ENCODE measurements at regions not wholly inside any gene's neighbourhood (a gene's known extent, or its start where the extent isn't known, plus 50 kb on each side); places are given as distances from the start of the nearest gene placed in this dataset.
"Not testable (repeated sequence)": the region's sequence is repeated elsewhere in the genome, so short reads cannot be mapped to it uniquely, and the experiment has no call there.

DNA sequence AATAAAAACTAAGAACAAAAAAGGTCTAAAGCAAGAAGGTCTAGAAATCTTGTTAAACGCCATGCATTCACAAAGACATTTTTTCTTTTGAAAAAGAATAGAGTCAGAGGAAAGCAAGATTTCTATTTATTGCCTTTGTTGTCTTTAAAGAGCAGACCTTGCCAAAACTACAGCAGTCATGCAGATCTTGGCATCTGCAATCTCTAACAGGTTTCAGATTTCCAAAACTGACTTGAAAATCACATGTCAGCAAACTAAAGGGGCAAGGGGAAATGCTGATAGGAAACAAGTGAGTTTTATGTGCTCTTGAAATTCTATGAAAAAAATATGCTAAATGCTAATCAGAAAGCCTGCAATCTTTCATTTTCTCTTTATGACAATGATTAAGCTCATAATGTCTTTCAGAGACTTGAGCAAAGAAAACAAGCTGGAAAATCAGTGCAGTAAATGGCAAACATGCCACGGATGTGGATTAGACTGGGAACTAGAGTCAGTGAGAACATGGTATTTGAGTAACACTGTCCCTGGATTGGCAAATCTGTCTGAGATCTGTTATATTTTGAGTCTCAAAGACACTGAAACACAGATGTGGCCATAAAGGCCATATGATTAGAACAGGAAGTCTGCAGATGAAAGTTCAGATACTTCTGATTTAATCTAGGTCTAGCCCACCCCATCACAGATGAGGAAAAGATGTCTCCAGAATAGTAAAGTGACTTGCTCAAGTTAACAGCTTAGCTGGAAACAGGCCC lies 361.4 kb upstream of the RPS23 start:
- no peak for DNase-seq

DNA sequence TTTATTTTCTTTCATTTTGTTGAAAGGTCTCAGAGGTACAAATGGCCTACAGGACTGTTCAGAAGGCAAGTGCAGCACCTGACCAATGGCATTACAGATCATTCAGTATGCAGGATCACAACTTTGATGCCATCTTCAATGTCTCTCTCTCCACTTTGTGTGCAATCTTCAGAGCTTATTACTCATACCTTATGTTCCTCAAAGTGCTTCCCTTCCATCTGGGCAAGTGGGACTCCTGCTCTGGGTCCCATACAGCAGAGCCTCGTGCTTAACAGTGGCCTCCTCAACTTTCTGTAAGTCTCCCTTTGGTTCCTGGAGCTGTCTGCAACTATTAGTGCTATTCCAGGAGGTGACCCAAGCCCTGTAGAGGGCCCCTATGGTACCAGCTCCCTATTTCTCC lies 358.4 kb upstream of the RPS23 start:
- DNase-seq = no peak

DNA sequence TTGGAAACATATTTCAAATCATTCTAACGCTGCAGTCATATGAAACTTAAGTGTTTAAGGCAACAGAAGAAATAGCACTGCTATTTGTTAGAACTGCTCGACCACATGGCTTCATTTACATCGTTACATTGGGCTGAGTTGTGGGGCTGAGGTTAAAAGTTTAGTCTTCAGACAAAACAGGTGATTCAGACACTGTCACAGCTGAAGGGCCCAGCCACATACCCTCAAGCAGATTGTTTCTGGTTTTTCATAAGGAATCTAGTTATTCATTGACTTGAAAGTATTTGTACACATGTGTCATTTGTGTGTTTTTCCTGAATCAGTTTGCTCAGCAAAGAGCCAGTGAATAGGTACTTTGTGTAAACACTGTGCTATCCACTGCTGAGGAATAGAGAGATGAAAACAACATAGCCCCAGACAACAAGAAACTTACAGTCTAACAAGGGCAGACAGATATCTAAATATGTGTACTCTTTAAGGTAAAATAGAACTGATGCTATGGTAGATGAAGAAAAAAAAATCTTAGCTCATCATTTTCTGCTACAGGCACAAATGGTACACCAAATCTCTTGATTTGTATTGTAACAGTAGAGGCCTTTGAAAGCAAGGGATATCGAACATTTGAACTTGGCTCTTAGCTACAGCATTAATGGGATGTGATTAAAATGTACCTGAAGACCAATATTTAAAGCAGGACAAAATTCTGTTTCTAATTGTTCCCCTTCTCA lies 357.6 kb upstream of the RPS23 start:
- no peak for DNase-seq

DNA sequence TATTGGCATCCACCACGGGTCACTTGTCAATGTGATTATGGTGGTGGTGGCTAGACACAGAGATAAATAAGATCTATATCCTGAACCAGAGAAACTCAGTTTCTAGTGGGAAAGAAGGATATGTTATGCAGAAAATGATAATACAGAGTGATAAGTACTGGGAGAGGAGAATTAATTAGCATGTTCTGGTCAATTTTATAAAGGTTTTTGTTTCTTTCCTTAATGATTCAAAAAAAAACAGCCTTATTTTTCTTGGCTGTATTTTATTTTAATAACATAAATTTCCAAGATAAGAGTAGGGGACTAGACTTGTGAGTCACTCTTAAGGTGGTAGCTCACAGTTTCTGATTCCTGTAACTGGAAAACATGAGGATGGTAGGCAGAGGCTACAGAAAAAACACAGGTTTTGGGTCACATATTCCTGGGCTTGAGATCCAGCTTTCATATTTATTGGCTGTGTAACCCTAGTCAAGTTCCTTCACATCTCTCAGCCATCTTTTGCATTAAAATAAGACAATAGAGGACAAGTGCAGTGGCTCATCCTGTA lies 350.3 kb upstream of the RPS23 start:
- no peak for DNase-seq

DNA sequence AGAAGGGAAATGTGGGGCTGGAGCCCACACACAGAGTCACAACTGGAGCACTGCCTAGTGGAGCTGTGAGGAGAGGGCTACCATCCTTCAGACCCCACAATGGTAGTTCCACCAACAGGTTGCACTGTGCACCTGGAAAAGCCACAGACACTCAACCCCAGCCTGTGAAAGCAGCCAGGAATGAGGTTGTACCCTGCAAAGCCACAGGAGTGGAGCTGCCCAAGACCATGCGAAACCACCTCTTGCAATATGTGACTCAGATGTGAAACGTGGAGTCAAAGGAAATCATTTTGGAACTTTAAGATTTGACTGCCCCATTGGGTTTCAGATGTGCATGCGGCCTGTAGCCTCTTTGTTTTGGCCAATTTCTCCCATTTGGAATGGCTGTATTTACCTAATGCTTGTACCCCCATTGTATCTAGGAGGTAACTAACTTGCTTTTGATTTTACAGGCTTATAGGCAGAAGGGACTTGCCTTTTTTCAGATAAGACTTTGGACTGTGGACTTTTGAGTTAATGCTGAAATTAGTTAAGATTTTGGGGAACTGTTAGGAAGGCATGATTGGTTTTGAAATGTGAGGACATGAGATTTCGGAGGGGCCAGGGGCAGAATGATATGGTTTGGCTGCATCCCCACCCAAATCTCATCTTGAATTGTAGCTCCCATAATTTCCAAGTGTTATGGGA lies 348.9 kb upstream of the RPS23 start:
- DNase-seq = not testable (repeated sequence)

DNA sequence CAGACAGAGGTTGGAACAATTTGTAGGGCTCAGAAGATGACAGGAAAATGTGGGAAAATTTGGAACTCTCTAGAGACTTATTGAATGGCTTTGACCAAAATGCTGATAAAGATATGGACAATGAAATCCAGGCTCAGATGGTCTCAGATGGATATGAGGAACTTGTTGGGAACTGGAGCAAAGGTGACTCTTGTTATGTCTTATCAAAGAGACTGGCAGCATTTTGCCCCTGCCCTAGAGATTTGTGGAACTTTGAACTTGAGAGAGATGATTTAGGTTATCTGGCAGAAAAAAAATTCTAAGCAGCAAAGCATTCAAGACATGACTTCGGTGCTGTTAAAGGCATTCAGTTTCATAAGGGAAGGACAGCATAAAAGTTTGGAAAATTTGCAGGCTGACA lies 347.9 kb upstream of the RPS23 start:
- not testable (repeated sequence) for DNase-seq

DNA sequence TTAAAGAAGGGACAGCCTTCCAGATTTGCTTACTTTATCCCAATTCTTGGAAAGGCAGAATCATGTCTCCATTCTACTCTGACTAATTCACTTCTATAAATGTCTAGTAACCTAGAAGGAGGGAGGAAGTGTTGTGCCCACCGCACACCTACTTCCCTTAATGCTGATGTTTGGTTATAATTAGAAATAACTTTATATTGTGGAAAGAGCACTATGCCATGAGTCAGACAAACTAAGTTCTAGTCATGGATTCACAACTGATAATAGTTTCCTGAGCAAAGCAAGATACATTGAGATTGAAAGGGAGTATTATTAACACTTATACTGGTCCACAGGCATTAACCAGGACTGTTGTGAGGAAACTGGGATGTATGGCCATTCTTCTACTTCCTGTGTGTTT lies 345.9 kb upstream of the RPS23 start:
- no peak for DNase-seq

DNA sequence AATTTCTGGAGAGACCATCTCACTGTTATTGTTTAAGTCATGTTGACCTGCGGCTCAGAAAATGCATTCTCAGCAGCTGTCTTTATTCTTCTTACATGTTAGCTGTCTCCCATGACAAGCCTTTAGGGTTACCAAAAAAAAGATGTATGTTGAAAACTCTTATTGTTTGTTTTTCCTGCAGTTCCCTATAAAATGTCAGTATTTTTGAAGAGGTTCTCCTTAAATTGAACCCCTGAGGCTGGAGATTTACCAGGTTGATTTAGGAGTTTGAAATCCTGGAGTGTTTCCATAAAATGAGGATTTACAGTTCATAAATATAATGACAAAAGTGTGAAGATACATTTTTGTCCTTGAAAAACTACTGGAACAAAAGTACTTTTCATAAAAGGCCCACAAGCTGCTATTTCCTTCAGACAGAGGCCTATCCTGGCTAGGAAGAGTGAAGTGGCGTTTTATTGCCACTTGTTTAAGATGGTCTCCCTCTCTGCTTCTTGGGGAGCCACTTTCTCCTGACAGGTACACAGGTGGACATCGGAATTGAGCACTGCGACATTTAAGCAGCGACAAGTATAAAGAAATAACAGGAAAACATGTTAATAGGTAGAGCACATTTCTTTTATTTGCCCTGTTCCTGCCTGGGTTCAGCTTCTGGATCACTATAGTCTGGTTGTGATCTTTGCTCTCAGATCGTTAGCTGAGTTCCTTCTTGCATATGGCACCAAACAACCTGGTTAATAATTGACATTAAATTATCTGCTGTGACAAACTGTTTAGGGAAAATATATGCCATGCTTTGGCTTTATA lies 344.8 kb upstream of the RPS23 start:
- DNase-seq = no peak

DNA sequence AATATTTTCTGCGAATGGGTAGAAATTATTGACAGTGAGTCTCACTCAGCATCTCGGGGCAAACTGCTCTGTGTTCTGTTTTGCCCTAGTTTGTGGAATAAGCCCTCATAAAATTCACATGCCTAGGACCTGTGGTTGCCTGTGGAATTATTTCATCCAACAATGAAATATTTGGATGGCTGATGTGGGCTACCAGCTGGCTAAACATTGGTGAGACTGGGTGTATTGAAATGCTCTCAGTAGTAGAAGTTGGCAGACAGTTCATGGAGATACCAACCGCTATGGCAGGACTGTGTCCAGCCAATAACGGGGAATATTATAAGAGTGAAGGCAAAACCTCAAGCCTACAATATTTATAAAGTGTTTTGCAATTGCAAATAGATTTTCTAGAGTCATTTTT lies 344.1 kb upstream of the RPS23 start:
- DNase-seq = no peak

DNA sequence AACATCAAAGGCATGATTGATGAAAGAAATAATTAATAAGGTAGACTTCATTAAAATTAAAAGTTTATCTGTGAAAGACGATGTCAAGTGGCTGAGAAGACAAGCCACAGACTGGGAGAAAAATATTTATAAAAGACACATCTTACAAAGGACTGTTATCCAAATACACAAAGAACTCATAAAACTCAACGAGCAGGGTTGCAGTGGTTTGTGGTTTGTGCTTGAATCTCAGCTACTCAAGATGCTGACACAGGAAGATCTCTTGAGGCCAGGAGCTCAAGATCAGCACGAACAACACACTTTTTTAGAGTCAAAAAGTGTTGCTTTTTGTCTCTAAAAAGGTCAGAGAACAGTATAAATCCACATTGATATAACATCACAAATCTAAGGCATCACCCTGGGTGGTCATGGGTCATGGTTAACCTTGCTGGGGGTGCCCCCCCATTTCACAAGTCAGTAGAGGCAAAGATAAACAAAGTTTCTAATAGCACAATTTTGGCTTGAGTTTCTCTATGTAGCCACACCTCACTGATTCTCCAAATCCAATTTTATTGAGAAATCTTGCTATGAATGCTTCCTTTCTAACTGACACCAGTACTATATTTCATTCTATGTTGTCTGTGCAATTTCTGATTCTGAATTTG lies 342.9 kb upstream of the RPS23 start:
- no peak for DNase-seq

DNA sequence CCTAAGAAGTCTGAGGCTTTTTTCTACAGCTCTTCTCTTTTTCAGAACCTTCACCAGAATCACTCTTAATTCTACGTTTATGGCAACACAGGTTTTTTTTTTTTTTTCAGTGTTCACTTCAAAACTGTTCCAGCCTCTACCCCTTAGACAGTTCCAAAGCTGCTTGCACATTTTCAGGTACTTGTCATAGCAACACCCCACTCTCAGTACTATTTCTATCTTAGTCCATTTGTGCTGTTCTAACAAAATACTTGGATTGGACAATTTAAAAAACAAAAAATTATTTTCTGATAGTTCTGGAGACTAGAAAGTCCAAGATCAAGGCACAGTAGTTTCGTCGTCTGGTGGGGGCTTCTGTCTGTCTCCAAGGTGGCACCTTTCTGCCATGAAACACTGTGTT lies 340.9 kb upstream of the RPS23 start:
- no peak for DNase-seq

DNA sequence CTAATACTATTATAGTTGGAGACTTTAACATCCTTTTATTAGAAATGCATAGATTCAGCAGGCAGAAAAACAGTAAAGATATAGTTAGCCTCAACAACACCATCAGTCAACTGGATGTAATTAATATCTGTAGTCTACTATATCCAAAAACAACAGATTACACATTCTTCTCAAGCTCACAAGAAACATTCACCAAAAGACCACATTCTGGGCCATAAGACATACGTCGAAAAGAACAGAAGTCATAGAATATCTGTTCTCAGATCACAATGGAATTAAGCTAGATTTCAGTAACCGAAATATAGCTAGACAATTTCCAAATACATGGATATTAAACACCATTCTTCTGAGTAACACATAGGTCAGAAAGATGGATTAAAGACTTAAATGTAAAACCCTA lies 336.6 kb upstream of the RPS23 start:
- no peak for DNase-seq

DNA sequence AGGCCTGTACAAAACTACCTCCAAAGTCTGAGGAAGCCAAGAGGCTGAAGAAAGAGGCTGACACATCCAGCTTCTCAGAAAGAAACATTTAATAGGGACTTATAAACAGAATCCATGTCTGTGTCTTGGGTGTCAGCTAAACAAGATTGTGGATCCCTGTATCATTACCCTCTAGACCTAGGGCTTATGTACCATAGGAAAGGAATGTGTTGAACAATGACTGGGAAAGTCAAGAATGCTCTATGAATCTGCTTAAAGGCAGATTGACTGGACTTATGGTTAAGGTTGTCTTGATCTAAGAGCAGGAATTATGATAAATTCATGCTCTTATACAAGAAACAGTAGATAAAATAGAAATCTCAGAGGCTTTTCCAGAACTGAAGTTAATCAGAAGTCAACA lies 335.7 kb upstream of the RPS23 start:
- no peak for DNase-seq

DNA sequence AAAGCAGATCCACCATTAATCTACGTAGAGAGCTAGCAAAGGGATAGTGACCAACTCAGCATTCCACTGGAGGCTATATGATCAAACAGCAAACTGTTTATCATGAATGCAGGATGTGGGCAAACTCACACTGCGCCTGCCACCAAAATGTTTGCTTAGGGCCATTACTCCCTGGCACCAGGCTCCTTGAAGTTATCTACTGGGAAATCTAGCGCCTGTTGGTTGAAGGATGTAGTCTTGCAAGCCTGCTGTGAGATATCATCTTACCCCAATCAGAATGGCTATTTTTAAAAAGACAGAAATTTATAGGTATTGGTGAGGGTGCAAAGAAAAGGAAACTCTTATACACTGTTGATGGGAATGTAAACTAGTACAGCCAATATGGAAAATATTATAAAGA lies 332.5 kb upstream of the RPS23 start:
- DNase-seq = no peak

DNA sequence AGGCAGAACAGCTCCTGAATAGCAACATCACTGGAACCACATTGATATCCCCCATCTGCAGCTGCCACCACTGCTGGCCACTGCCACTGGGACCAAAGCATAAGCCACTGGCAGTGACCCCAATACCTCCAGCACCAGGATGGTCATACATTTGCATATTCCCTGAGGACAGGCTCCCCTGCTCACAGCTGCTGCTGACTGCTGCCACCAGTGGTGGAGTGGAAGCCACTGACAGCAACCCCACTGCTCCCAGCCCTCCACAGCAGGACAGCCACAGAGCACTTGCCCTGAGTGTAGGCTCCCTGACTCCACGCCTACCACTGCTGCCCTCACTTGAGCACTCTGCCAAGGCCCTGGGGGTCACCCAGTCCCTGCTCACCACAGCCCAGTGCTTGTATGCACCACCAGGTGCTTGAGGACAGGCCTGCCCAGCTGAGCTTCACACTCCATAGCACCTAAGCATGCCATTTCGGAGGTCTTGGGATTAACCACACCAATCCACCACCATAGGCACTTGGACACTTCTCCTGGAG lies 327.4 kb upstream of the RPS23 start:
- DNase-seq = no peak

DNA sequence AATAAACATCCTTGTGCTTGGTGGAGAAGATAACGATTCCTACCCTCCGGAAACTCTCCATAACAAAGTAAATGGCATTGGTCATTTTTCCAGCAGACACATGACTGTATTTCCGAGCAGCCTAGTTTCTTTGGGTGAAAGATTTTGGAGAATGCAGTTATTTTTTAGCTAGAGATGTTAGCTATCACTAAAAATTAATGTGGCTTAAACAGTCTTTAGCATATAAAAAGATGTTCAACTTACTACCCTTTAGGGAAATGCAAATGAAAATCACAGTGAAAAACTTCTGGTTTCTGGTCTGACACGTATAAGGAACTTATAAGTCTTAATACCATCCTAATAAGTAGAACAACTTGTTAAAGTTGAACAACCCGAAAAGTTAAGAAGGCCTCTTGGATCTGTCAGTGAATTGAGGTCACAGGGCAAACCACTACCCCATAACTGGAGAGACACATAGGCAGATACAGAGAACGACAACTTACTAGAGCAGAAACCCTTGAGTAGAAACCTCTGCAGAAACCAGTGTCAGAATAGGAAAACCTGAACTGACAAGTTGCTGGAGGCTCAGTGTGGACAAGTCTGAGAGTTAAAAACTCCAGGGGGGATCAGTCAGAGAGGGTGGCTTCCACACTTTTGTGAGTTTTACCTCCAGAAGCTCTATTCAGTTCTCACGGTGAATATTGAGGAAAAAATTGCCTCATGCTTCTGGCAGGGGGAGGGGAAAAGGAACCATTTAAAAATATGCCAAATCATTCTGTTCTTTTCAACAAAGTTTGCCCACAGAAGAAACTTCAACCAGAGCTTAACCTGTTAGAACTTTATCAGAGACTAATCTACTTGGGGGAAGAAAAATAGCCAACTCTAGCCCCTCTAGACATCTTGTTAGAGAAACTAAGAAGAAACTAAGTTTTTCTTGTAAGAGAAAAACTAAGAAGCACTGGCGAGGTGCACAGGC lies 325.2 kb upstream of the RPS23 start:
- no peak for DNase-seq

DNA sequence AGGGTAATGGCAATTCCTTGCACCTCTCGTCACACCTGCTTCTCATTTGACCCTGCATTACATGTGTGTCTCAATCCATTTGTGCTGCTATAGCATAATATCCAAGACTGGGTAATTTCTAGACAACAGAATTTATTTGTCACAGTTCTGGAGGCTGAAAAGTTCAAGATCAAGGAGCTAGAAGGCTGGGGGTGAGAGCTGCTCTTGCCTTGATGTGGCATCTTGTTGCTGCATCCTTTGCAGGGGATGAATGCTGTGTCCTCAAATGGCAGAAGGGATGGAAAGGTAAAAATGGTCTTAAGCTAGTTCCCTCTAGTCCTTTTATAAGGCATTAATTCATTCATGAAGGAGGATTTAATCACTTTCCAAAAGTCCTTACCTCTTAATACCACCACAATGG lies 323.7 kb upstream of the RPS23 start:
- DNase-seq = no peak

DNA sequence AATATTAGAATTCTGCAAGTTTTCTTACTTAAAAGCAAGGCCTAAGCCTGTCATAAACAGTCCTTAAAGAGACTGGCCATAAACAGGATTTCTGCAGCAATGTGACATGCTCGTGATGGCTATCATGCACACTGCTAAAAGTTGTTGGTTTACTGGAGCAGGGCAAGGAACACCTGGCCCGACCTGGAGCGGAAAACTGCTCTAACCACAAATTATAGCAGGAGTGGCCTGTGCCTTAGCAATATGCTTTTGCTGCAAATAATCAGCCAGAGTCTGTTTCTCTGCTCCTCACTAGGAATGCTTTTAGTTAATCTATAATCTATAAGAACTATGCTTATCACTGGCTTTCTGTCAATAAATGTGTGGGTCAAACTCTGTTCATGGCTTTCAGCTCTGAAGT lies 322.9 kb upstream of the RPS23 start:
- no peak for DNase-seq

DNA sequence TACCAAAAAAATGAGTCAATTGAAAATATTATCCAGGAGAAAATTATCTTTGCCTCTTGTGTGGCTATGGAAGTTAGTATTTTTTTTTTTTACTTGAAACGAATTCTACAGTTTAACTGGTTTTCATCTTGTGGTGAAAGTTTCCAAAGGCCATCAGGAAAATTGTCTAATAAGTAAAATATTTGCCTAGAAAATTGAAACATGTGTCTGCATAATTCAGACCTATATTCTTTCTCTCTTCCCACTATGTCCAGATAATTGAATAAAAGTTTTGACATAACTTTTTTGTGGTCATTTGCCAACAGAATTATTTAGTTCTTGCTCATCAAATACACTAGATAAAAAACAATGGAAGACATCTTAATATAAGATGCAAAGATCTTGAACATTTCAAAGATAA lies 321.5 kb upstream of the RPS23 start:
- DNase-seq = no peak

DNA sequence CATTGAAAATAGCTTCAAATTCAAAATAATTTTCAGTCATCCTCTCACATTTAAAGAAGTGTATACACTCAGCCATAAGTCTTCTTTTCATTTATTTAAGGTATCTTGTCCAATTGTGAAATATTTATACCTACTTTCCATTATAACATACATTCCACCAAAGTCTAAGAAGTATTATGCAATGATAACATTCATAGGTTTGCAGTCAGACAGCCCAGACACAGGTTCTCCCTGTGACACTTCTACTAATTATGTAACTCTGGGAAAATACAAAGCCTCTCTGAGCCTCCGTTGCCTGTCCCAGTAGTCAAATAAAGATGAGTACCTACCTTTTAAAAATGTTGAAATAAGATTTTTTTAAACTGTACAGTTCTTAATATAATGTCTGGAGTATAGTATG lies 320.9 kb upstream of the RPS23 start:
- DNase-seq = no peak

DNA sequence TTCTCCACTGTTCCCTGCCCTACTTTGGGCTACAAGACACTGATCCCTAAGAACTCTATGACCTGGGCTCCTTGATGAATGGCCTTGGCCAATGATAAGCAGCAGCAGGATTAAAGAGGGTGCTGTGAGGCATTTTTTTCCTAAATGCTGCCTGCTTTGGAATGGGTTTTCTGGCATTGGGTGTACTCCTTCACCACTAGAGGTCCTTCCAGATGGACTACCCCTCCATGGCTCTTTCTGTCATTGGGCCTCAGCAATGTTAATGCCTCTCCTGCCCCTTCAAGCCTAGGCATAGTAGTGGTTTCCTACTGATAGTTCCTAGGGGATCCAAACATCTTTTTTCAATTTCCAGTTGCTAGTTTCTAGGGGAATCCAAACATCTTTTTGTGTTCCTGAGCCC lies 319.3 kb upstream of the RPS23 start:
- no peak for DNase-seq
